ENCODE measurements at regions not wholly inside any gene's neighbourhood (a gene's known extent, or its start where the extent isn't known, plus 50 kb on each side); places are given as distances from the start of the nearest gene placed in this dataset.

DNA sequence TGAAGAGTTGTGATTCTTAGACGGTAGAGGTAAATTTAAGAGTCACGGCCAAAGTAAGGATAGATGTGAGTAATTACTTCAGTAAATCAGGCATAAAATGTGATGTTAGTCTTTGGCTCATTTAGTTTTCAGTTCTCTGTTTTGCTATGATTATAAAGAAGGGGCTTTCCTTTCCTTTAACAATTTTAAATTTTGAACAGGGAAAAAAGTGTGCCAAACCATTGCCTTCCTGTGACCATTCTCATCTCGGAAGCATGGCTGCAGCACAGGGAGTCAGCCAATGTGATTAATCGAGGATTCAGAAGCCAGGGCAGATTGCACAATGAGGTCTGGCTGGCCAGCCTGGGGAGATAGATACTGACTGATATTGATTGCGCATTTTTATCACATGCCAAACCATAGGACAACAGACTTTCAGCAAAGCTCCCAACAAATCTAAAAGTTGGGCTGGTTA is 480.2 kb upstream of the PRICKLE1 start:
- dilution Hi-C loops (cut with MboI; ENCODE audit: extremely low pct_ligation_motif_present, low sequenced_read_pairs), result no loop called here
- Histone ChIP-seq H3K4me1 (ENCODE audit: control insufficient read depth, extremely low read depth, insufficient read depth, low read length) (peaks cover 12% of the 10 kb centered on the region), H3K79me2 (ENCODE audit: control insufficient read depth, insufficient read depth, low read length) (no peaks in the 10 kb centered on the region), H2AFZ (ENCODE audit: low read depth, low read length) (no peak overlapping the region), H3K27ac (ENCODE audit: insufficient read depth, low read depth, low read length) (no peak overlapping the region), H3K4me2 (ENCODE audit: insufficient read depth, low read length) (no peak overlapping the region), H3K4me3 (replicated peaks in 1 of 3; ENCODE audit: insufficient read depth in 1 of 3, low read depth in 1 of 3, low read length in 3 of 3) (no peak overlapping the region), H3K9me3 (replicated peaks; ENCODE audit: control insufficient read depth, insufficient read depth, low read length) (no peaks in the 10 kb centered on the region), H3K9ac (replicated peaks; ENCODE audit: extremely low read depth, insufficient read depth, low read length) (no peak overlapping the region), H3K9me1 (replicated peaks; ENCODE audit: control insufficient read depth, extremely low read depth, insufficient read depth, low read length) (no peaks in the 10 kb centered on the region), H3K27me3 (ENCODE audit: control insufficient read depth in 2 of 2, insufficient read depth in 2 of 2, low read length in 2 of 2) (no peaks in the 10 kb centered on the region), H3K36me3 (ENCODE audit: control insufficient read depth in 2 of 2, extremely low read depth in 1 of 2, insufficient read depth in 2 of 2, low read length in 2 of 2) (no peaks in the 10 kb centered on the region), H4K20me1 (replicated peaks; ENCODE audit: control insufficient read depth, extremely low read depth, insufficient read depth, low read length) (no peaks in the 10 kb centered on the region)
- FAIRE-seq, result no peak
- POLR2A ChIA-PET, result no interaction called here
- CTCF ChIA-PET, result no interaction called here
- TF ChIP-seq GATA2 (IDR thresholded peaks at IDR 0.05; ENCODE audit: insufficient read depth, insufficient read length, low read depth, low read length) (no peak), POLR2AphosphoS5 (IDR thresholded peaks at IDR 0.05; ENCODE audit: insufficient read depth, low read depth, low read length) (no peak), EZH2 (IDR thresholded peaks at IDR 0.05; ENCODE audit: borderline replicate concordance, low read depth, low read length, severe bottlenecking) (no peak), POLR2A (IDR thresholded peaks at IDR 0.05; ENCODE audit: low read depth, low read length) (no peak), FOS (IDR thresholded peaks at IDR 0.05; ENCODE audit: borderline replicate concordance, insufficient read depth, low read length) (no peak), JUN (IDR thresholded peaks at IDR 0.05; ENCODE audit: borderline replicate concordance, insufficient read depth, insufficient read length, low read depth) (no peak), MYC (IDR thresholded peaks at IDR 0.05; ENCODE audit: low read depth, low read length) (no peak)
- TF ChIP-seq, protein P1, sequence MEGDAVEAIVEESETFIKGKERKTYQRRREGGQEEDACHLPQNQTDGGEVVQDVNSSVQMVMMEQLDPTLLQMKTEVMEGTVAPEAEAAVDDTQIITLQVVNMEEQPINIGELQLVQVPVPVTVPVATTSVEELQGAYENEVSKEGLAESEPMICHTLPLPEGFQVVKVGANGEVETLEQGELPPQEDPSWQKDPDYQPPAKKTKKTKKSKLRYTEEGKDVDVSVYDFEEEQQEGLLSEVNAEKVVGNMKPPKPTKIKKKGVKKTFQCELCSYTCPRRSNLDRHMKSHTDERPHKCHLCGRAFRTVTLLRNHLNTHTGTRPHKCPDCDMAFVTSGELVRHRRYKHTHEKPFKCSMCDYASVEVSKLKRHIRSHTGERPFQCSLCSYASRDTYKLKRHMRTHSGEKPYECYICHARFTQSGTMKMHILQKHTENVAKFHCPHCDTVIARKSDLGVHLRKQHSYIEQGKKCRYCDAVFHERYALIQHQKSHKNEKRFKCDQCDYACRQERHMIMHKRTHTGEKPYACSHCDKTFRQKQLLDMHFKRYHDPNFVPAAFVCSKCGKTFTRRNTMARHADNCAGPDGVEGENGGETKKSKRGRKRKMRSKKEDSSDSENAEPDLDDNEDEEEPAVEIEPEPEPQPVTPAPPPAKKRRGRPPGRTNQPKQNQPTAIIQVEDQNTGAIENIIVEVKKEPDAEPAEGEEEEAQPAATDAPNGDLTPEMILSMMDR (IDR thresholded peaks at IDR 0.05; ENCODE audit: extremely low read depth in 1 of 2, insufficient read depth in 1 of 2, low read depth in 1 of 2, low read length in 2 of 2), result no peak
- TF ChIP-seq, protein P2, sequence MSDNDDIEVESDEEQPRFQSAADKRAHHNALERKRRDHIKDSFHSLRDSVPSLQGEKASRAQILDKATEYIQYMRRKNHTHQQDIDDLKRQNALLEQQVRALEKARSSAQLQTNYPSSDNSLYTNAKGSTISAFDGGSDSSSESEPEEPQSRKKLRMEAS (IDR thresholded peaks at IDR 0.05; ENCODE audit: insufficient read depth, insufficient read length), result no peak
- no peak for DNase-seq (ENCODE audit: low read depth, low spot score)
- intact Hi-C loops (cut with micrococcal nuclease), result no loop called here
- BruUV-seq (replicated peaks), result no TSS peak

All from endothelial cell of umbilical vein (primary cell).